Activated naive CD4-positive, alpha-beta T cell (primary cell): ENCODE measurements at regions not wholly inside any gene's neighbourhood (a gene's known extent, or its start where the extent isn't known, plus 50 kb on each side); places are given as distances from the start of the nearest gene placed in this dataset.

Source experiments
- DNase-seq, 4 experiments: peaks; one replicate each; lab custom pipeline; 2025; lab: John Stamatoyannopoulos, UW

- DNase-seq: no peak
These were observed 925.1 kb downstream of the PCDH7 start for GRCh38 chr4:31645236-31645635.

GRCh38 chr4:31647786-31648185, 927.6 kb downstream of the PCDH7 start:
- no peak for DNase-seq

- no peak for DNase-seq
These were observed 929.7 kb downstream of the PCDH7 start for GRCh38 chr4:31649878-31650277.

GRCh38 chr4:31651541-31651940, 931.4 kb downstream of the PCDH7 start:
- DNase-seq: no peak

- no peak for DNase-seq
These were observed 935.2 kb downstream of the PCDH7 start for GRCh38 chr4:31655328-31655727.

GRCh38 chr4:31657859-31658570, 937.8 kb downstream of the PCDH7 start:
- no peak for DNase-seq

GRCh38 chr4:31660916-31661315, 940.7 kb downstream of the PCDH7 start:
- no peak for DNase-seq

- no peak for DNase-seq
These were observed 942.8 kb downstream of the PCDH7 start for GRCh38 chr4:31662951-31663350.

GRCh38 chr4:31667686-31668085, 947.5 kb downstream of the PCDH7 start:
- no peak for DNase-seq

- no peak for DNase-seq
These were observed 954.3 kb downstream of the PCDH7 start for GRCh38 chr4:31674313-31674947.

- DNase-seq: no peak
These were observed 958.2 kb downstream of the PCDH7 start for GRCh38 chr4:31678356-31678755.

- DNase-seq: no peak
These were observed 962.6 kb downstream of the PCDH7 start for GRCh38 chr4:31682796-31683195.

GRCh38 chr4:31687717-31688342, 967.7 kb downstream of the PCDH7 start:
- DNase-seq: no peak

- no peak for DNase-seq
These were observed 972.3 kb downstream of the PCDH7 start for GRCh38 chr4:31692399-31692940.

GRCh38 chr4:31701256-31701655, 981.1 kb downstream of the PCDH7 start:
- no peak for DNase-seq

- no peak for DNase-seq
These were observed 982.2 kb downstream of the PCDH7 start for GRCh38 chr4:31702326-31702725.

GRCh38 chr4:31714238-31714637, 994.1 kb downstream of the PCDH7 start:
- no peak for DNase-seq

GRCh38 chr4:31715302-31715701, 995.1 kb downstream of the PCDH7 start:
- DNase-seq: no peak

GRCh38 chr4:31727030-31727429, 1006.9 kb downstream of the PCDH7 start:
- DNase-seq: no peak

- no peak for DNase-seq
These were observed 1014.8 kb downstream of the PCDH7 start for GRCh38 chr4:31735004-31735403.

- DNase-seq: no peak
These were observed 1017.2 kb downstream of the PCDH7 start for GRCh38 chr4:31737419-31737818.

GRCh38 chr4:31741326-31741725, 1021.2 kb downstream of the PCDH7 start:
- no peak for DNase-seq

GRCh38 chr4:31748382-31748781, 1028.2 kb downstream of the PCDH7 start:
- no peak for DNase-seq
